ENCODE measurements at regions not wholly inside any gene's neighbourhood (a gene's known extent, or its start where the extent isn't known, plus 50 kb on each side); places are given as distances from the start of the nearest gene placed in this dataset.

GRCh38 chr1:117278531-117278930, 67.8 kb upstream of the VTCN1 start:
- no peaks in the 10 kb centered on the region for H3K27me3 Mint-ChIP-seq (ENCODE audit: low read depth)
- ATAC-seq (no peak), DNase-seq (no peak)
- ChIA-PET POLR2A (no interaction called here), CTCF (no interaction called here)
- H3K36me3 Mint-ChIP-seq (ENCODE audit: low read depth): no peaks in the 10 kb centered on the region
- H3K4me3 Mint-ChIP-seq: no peak overlapping the region
- no peak overlapping the region for H3K27ac Mint-ChIP-seq
- no peaks in the 10 kb centered on the region for H3K9me3 Mint-ChIP-seq (ENCODE audit: insufficient read depth)
- no peaks in the 10 kb centered on the region for H3K4me1 Mint-ChIP-seq (ENCODE audit: low read depth)

DNA sequence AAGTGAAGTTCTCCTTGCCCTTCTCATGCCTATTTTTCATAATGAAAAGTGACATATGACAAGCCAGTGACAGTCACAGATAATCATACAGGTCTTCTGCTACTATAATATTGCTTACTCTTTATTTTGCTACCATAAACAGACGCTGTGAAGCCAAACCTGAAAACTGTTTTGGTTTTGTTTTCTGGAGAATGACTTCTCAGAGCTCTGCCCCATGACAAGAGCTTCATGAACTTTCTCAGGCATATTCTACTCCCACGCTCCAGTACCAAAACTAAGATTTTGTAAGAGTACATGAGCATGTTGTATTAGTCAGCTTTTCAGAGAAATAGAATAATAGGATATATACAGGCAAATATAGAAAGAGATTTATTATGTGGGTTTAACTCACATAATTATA, 64.3 kb upstream of the VTCN1 start:
- ATAC-seq (no peak), DNase-seq (no peak)
- POLR2A ChIA-PET: no interaction called here
- no peak overlapping the region for H3K27ac Mint-ChIP-seq
- no peaks in the 10 kb centered on the region for H3K36me3 Mint-ChIP-seq (ENCODE audit: low read depth)
- no peaks in the 10 kb centered on the region for H3K9me3 Mint-ChIP-seq (ENCODE audit: insufficient read depth)
- CTCF ChIA-PET: interaction anchor here (1.1 kb wide), 1 partner anchor 12 kb away, joined by 4 read pairs; no protein-coding TSS in a partner anchor
- peaks cover 5% of the 10 kb centered on the region for H3K27me3 Mint-ChIP-seq (ENCODE audit: low read depth)
- no peak overlapping the region for H3K4me3 Mint-ChIP-seq
- no peaks in the 10 kb centered on the region for H3K4me1 Mint-ChIP-seq (ENCODE audit: low read depth)

DNA sequence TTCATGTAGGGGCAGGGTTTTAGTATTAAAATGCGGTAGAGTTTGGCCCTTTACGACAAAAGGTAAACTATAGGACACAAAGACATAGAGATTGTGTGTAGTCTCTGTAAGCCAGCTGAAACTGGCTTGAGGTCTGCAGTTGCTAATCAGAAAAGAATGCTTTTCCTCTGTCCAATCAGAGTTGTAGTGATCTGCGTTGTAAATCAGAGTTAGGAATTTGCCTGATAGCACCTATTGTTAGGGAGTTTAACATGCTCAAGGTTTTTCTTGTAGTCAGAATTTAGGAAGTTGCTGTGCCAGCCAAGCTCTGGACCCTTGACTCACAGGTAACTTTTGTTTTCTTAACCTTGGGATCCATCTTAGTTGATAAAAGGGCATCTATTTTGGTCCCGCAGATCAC, 61.2 kb upstream of the VTCN1 start:
- no peak for ATAC-seq
- ChIA-PET CTCF (no interaction called here), POLR2A (no interaction called here)
- Mint-ChIP-seq H3K4me3 (no peak overlapping the region), H3K27ac (no peak overlapping the region), H3K27me3 (ENCODE audit: low read depth) (peaks cover 5% of the 10 kb centered on the region), H3K4me1 (ENCODE audit: low read depth) (no peaks in the 10 kb centered on the region), H3K36me3 (ENCODE audit: low read depth) (no peaks in the 10 kb centered on the region), H3K9me3 (ENCODE audit: insufficient read depth) (no peaks in the 10 kb centered on the region)
- DNase-seq: no peak

DNA sequence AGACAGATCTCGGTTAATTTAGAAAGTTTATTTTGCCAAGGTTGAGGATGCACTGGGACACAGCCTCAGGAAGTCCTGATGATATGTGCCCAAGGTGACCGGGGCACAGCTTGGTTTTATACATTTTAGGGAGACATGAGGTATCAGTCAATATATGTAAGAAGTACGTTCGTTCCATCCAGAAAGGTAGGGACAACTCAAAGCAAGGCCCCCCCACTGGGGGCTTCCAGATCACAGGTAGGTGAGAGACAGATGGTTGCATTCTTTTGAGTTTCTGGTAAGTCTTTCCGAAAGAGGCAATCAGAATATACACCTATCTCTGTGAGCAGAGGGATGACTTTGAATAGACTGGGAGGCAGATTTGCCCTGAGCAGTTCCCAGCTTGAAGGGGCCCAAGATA, 60.4 kb upstream of the VTCN1 start:
- Mint-ChIP-seq H3K4me3 (no peak overlapping the region), H3K27me3 (ENCODE audit: low read depth) (peaks cover 5% of the 10 kb centered on the region), H3K27ac (no peak overlapping the region), H3K36me3 (ENCODE audit: low read depth) (no peaks in the 10 kb centered on the region), H3K9me3 (ENCODE audit: insufficient read depth) (no peaks in the 10 kb centered on the region), H3K4me1 (ENCODE audit: low read depth) (no peaks in the 10 kb centered on the region)
- CTCF ChIA-PET: no interaction called here
- POLR2A ChIA-PET: no interaction called here
- DNase-seq: no peak
- ATAC-seq: no peak

DNA sequence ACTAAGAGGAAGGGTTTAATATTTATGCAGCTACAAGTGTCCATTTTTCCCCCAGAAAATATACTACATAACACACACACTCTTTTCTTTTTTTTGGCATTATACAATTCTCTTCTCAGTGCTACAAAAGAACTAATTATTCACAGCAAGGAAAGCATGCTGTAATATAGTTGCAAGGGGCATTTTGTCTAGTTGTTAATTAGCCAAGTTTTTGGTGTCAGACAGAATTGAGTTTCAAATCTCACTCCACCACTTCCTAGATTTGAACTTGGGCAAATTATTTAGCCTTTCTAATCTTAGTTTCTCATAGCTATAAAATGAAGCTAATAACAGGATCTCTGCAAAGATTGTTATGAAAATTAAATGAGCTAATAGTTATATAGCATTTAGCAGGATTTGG, 60.0 kb upstream of the VTCN1 start:
- ChIA-PET CTCF (no interaction called here), POLR2A (no interaction called here)
- no peak overlapping the region for H3K4me3 Mint-ChIP-seq
- peaks cover 5% of the 10 kb centered on the region for H3K27me3 Mint-ChIP-seq (ENCODE audit: low read depth)
- ATAC-seq: no peak
- no peak overlapping the region for H3K27ac Mint-ChIP-seq
- H3K9me3 Mint-ChIP-seq (ENCODE audit: insufficient read depth): no peaks in the 10 kb centered on the region
- H3K4me1 Mint-ChIP-seq (ENCODE audit: low read depth): no peaks in the 10 kb centered on the region
- no peaks in the 10 kb centered on the region for H3K36me3 Mint-ChIP-seq (ENCODE audit: low read depth)
- no peak for DNase-seq

GRCh38 chr1:117268535-117269455, 58.1 kb upstream of the VTCN1 start:
- CTCF ChIA-PET: no interaction called here
- H3K4me1 Mint-ChIP-seq (ENCODE audit: low read depth): no peaks in the 10 kb centered on the region
- H3K36me3 Mint-ChIP-seq (ENCODE audit: low read depth): no peaks in the 10 kb centered on the region
- ATAC-seq (no peak), DNase-seq (no peak)
- POLR2A ChIA-PET: no interaction called here
- peaks cover 5% of the 10 kb centered on the region for H3K27me3 Mint-ChIP-seq (ENCODE audit: low read depth)
- no peak overlapping the region for H3K4me3 Mint-ChIP-seq
- H3K27ac Mint-ChIP-seq: no peak overlapping the region
- H3K9me3 Mint-ChIP-seq (ENCODE audit: insufficient read depth): no peaks in the 10 kb centered on the region

GRCh38 chr1:117267232-117267774, 56.6 kb upstream of the VTCN1 start:
- Mint-ChIP-seq H3K27ac (no peak overlapping the region), H3K4me1 (ENCODE audit: low read depth) (no peaks in the 10 kb centered on the region), H3K4me3 (no peak overlapping the region), H3K36me3 (ENCODE audit: low read depth) (no peaks in the 10 kb centered on the region), H3K9me3 (ENCODE audit: insufficient read depth) (no peaks in the 10 kb centered on the region), H3K27me3 (ENCODE audit: low read depth) (peaks cover 2% of the 10 kb centered on the region)
- ATAC-seq (no peak), DNase-seq (no peak)
- ChIA-PET CTCF (interaction anchor here (1.0 kb wide), 1 partner anchor 487 kb away, joined by 3 read pairs; no protein-coding TSS in a partner anchor), POLR2A (no interaction called here)

- DNase-seq (no peak), ATAC-seq (no peak)
- H3K9me3 Mint-ChIP-seq (ENCODE audit: insufficient read depth): peaks cover 7% of the 10 kb centered on the region
- ChIA-PET POLR2A (interaction anchor here (0.7 kb wide), 1 partner anchor 9 kb away, joined by 4 read pairs; no protein-coding TSS in a partner anchor), CTCF (no interaction called here)
- peaks cover 3% of the 10 kb centered on the region for H3K36me3 Mint-ChIP-seq (ENCODE audit: low read depth)
- H3K4me1 Mint-ChIP-seq (ENCODE audit: low read depth): no peaks in the 10 kb centered on the region
- no peak overlapping the region for H3K4me3 Mint-ChIP-seq
- no peak overlapping the region for H3K27ac Mint-ChIP-seq
- no peaks in the 10 kb centered on the region for H3K27me3 Mint-ChIP-seq (ENCODE audit: low read depth)
Observed at GRCh38 chr1:117262976-117263375, 52.2 kb upstream of the VTCN1 start.

DNA sequence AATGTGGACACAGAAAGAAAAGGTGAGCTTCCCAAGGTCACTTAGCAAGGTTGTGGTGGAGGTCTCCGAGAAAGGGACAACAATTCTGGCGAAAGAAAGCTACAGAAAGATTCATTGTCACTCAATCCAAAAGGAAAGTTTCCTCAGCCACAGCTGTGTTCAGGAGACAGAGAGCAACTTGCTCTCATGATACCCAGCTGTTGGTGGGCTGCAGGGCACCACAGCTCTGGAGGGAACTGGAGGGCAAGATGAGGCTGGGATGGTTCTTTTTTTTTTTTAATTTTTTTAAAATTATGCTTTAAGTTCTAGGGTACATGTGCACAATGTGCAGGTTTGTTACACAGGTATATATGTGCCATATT, 50.7 kb upstream of the VTCN1 start:
- POLR2A ChIA-PET: no interaction called here
- CTCF ChIA-PET: no interaction called here
- ATAC-seq: no peak

GRCh38 chr1:117260761-117261423, 50.2 kb upstream of the VTCN1 start:
- H3K4me3 Mint-ChIP-seq: no peak overlapping the region
- no peaks in the 10 kb centered on the region for H3K4me1 Mint-ChIP-seq (ENCODE audit: low read depth)
- H3K27ac Mint-ChIP-seq: no peak overlapping the region
- ATAC-seq (no peak), DNase-seq (no peak)
- CTCF ChIA-PET: no interaction called here
- H3K27me3 Mint-ChIP-seq (ENCODE audit: low read depth): peaks cover 3% of the 10 kb centered on the region
- POLR2A ChIA-PET: no interaction called here
- peaks cover 3% of the 10 kb centered on the region for H3K36me3 Mint-ChIP-seq (ENCODE audit: low read depth)
- H3K9me3 Mint-ChIP-seq (ENCODE audit: insufficient read depth): peaks cover 7% of the 10 kb centered on the region

More for the DNA sequence above, 50.7 kb upstream of the VTCN1 start:
- Mint-ChIP-seq H3K9me3 (ENCODE audit: insufficient read depth) (peaks cover 7% of the 10 kb centered on the region), H3K27me3 (ENCODE audit: low read depth) (peaks cover 2% of the 10 kb centered on the region), H3K4me3 (no peak overlapping the region), H3K27ac (no peak overlapping the region), H3K36me3 (ENCODE audit: low read depth) (peaks cover 3% of the 10 kb centered on the region), H3K4me1 (ENCODE audit: low read depth) (no peaks in the 10 kb centered on the region)
- no peak for DNase-seq

All from activated CD8-positive, alpha-beta T cell treated with anti-CD3 and anti-CD28 coated beads, Interleukin-2, amount 10 ng/mL, durations not matched to agents 7 days and 5 days (primary cell).